Body of pancreas (tissue), 4 donors: ENCODE measurements at regions not wholly inside any gene's neighbourhood (a gene's known extent, or its start where the extent isn't known, plus 50 kb on each side); places are given as distances from the start of the nearest gene placed in this dataset.
"Not testable (repeated sequence)": the region's sequence is repeated elsewhere in the genome, so short reads cannot be mapped to it uniquely, and the experiment has no call there.

Source experiments
- ATAC-seq: fragments of 150-250 bp; one replicate; pipeline ENCODE4 v1.9.1; 2016
- DNase-seq, 4 donors: peaks; one replicate each; pipeline ENCODE4 v3.0.0-alpha.2; 2019
- H3K27ac ChIP-seq, 4 donors: fragments of 200-600 bp; sonication (generic); 1 replicate in 3 of 4; 2 replicates in 1 of 4; pipeline versions ENCODE4 v1.5.1 to v1.6.1; 2016 to 2019; ENCODE audit warnings: mild to moderate bottlenecking in 1 of 4, mixed read lengths in 1 of 4, moderate library complexity in 1 of 4
- H3K27me3 ChIP-seq, 2 donors: fragments of 200-600 bp; sonication (generic); one replicate each; pipeline ENCODE4 v1.6.0; 2016; ENCODE audit warnings: mild to moderate bottlenecking in 1 of 2
- H3K36me3 ChIP-seq, 2 donors: fragments of 200-600 bp; sonication (generic); replicated peaks in 1 of 2; 2 replicates each; pipeline ENCODE4 v1.5.1; 2016; ENCODE audit warnings: low read depth in 2 of 2; ENCODE audit not compliant: insufficient read depth in 1 of 2
- H3K4me1 ChIP-seq: fragments of 200-600 bp; sonication (generic); one replicate; pipeline ENCODE4 v1.6.0; 2016
- H3K4me3 ChIP-seq, 2 donors: fragments of 200-600 bp; sonication (generic); 1 replicate in 1 of 2; 2 replicates in 1 of 2; pipeline ENCODE4 v1.5.1; 2016 to 2019
- H3K9me3 ChIP-seq, 3 donors: fragments of 200-600 bp; sonication (generic); 1 replicate in 2 of 3; 2 replicates in 1 of 3; pipeline ENCODE4 v1.5.1; 2016
- POLR2A ChIP-seq, 3 donors: fragments of 450-650 bp; IDR thresholded peaks; one replicate each; pipeline ENCODE4 v1.6.1; 2016; ENCODE audit warnings: antibody characterized with exemption in 3 of 3, mild to moderate bottlenecking in 2 of 3
- WGBS, 2 donors: methylation state at CpG; one replicate each; pipeline ENCODE4 v1.1.5; 2017; 5-methylcytosine and 5-hydroxymethylcytosine counted together
- intact Hi-C: fragments of 100-400 bp; cut with DNase I; formaldehyde crosslinking; loops from one replicate; pipeline ENCODE4 v1.15.1; 2023
- TF ChIP-seq, protein P1 (sequence below), 7 experiments: fragments of 450-650 bp in 4 of 7; fragments of 200-600 bp in 3 of 7; sonication (generic) in 3 of 7; IDR thresholded peaks; one replicate each; pipeline ENCODE4 v1.5.1; 2016 to 2019; ENCODE audit warnings: antibody characterized with exemption in 7 of 7

DNA sequence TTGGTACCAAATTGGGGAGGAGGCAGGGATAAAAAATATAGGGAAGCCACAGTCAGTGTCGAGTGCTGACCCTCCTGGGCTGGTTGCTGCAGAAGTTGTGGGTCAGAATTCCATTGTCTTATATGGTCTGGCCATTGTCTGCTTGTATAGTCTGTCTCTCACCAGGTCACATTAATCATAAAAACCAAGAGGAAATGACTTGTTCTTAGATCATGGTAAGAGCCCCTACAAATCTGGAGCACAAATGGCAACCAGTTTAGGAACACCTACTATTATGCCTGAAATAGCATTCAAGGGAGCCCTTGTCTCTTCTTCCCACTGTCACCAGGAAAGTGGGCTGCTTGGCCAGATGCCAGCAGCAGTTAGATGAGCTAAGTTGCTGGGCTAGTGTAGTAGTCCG lies 119.7 kb upstream of the RMP24 start:
- Histone ChIP-seq H3K4me3 (no peak overlapping the region), H3K36me3 (no peaks in the 10 kb centered on the region), H3K27ac (no peak overlapping the region), H3K27me3 (no peaks in the 10 kb centered on the region), H3K9me3 (no peaks in the 10 kb centered on the region), H3K4me1 (no peaks in the 10 kb centered on the region)
- no peak for ATAC-seq
- no peak for DNase-seq
- no peak for TF ChIP-seq POLR2A (IDR thresholded peaks at IDR 0.05)
- TF ChIP-seq, protein P1, sequence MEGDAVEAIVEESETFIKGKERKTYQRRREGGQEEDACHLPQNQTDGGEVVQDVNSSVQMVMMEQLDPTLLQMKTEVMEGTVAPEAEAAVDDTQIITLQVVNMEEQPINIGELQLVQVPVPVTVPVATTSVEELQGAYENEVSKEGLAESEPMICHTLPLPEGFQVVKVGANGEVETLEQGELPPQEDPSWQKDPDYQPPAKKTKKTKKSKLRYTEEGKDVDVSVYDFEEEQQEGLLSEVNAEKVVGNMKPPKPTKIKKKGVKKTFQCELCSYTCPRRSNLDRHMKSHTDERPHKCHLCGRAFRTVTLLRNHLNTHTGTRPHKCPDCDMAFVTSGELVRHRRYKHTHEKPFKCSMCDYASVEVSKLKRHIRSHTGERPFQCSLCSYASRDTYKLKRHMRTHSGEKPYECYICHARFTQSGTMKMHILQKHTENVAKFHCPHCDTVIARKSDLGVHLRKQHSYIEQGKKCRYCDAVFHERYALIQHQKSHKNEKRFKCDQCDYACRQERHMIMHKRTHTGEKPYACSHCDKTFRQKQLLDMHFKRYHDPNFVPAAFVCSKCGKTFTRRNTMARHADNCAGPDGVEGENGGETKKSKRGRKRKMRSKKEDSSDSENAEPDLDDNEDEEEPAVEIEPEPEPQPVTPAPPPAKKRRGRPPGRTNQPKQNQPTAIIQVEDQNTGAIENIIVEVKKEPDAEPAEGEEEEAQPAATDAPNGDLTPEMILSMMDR (IDR thresholded peaks at IDR 0.05) = no peak
- 38 to 51% methylated on average over 2 of the region's 2 CpGs for WGBS, 2 donors
- intact Hi-C loops = no loop called here

DNA sequence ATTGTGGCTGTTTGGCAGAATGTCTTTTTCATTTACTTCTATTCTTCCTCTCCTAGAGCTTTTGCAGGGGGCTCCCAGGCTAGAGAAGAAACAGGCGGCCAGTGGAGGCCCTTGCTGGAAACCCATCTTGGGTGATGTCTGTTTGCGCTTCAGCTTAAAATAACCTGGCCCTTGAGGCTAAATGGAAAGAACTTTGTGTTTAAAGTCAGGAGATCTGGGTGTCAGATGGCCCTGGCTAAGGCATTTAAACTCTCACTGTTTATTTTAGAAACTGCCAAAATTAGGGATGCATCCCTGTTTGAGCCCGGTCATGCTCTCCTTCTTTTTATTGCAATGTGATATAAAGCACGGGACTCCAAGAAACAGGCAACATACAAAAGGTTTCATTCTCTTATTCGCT lies 118.4 kb upstream of the RMP24 start:
- Histone ChIP-seq H3K27me3 (no peaks in the 10 kb centered on the region), H3K4me3 (no peak overlapping the region), H3K36me3 (no peaks in the 10 kb centered on the region), H3K9me3 (no peaks in the 10 kb centered on the region), H3K4me1 (no peaks in the 10 kb centered on the region), H3K27ac (no peak overlapping the region)
- no peak for ATAC-seq
- intact Hi-C loops = no loop called here
- TF ChIP-seq POLR2A (IDR thresholded peaks at IDR 0.05) = no peak
- TF ChIP-seq, protein P1 (IDR thresholded peaks at IDR 0.05) = no peak
- no peak for DNase-seq
- 70 to 82% methylated on average over 5 of the region's 5 CpGs for WGBS, 2 donors

DNA sequence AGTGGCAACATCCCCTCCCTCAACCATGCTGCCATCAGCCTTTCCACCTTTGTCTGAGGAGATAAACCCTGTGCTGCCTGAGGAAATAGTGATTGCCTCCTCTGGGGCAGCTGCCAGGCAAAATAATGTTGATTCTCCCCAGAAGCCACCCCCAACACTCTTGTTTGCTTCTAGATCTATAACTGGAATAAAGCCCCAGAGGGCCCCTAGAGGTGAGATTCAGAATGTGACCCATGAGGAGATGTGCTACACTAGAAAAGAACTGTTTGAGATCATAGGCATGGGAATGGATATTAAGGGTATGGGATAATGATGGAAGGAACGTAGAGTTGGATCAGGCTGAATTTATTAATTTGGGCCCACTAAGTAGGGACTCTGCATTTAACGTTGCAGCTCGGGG lies 116.3 kb upstream of the RMP24 start:
- no peaks in the 10 kb centered on the region for H3K36me3 ChIP-seq
- 65 to 77% methylated on average over 3 of the region's 3 CpGs for WGBS, 2 donors
- ATAC-seq = no peak
- TF ChIP-seq, protein P1 (IDR thresholded peaks at IDR 0.05) = no peak
- TF ChIP-seq POLR2A (IDR thresholded peaks at IDR 0.05) = no peak
- DNase-seq = no peak
- H3K4me3 ChIP-seq = no peak overlapping the region
- no peaks in the 10 kb centered on the region for H3K27me3 ChIP-seq
- intact Hi-C loops = no loop called here
- no peaks in the 10 kb centered on the region for H3K9me3 ChIP-seq
- H3K4me1 ChIP-seq = no peaks in the 10 kb centered on the region
- H3K27ac ChIP-seq = no peak overlapping the region

DNA sequence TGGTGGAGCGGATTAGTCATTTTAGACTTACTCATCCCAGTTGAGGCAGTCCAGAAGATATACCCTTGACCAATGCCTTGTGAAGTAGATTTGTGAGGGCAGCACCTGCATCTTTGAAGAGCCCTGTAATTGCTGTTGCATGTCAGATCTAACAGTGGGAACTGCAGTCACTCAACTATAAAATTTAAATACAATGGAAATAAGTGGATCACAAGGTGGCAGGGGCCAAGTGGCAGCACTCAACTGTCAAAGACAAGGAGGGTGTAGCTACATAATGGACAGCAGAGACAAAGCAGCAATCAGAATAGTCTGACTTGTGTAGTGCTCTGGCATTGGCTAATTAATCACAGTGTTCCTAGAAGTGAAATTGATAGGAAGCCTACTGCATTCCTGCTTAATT lies 115.8 kb upstream of the RMP24 start:
- H3K4me3 ChIP-seq, intact Hi-C loops, H3K27ac ChIP-seq, H3K36me3 ChIP-seq, ATAC-seq, H3K27me3 ChIP-seq, DNase-seq, H3K9me3 ChIP-seq, H3K4me1 ChIP-seq: not testable (repeated sequence)
- 0 to 30% methylated on average over 1 of the region's 1 CpG for WGBS, 2 donors

DNA sequence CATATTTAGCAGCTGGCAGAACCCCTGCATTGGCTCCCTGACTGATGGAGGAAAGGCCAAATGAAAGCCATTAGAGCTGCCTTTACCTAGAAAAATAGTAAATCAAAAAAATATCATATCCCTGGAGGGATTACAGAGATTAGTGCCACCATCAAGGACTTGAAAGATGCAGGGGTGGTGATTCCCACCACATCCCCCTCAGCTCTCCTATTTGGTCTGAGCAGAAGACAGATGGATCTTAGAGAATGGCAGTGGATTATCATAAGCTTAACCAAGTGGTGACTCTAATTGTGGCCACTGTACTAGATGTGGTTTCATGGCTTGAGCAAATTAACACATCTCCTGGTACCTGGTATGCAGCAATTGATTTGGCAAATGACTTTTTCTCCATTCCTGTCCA lies 114.9 kb upstream of the RMP24 start:
- H3K36me3 ChIP-seq, DNase-seq, H3K27ac ChIP-seq, H3K27me3 ChIP-seq, H3K4me3 ChIP-seq, intact Hi-C loops, H3K4me1 ChIP-seq, ATAC-seq, H3K9me3 ChIP-seq: not testable (repeated sequence)

DNA sequence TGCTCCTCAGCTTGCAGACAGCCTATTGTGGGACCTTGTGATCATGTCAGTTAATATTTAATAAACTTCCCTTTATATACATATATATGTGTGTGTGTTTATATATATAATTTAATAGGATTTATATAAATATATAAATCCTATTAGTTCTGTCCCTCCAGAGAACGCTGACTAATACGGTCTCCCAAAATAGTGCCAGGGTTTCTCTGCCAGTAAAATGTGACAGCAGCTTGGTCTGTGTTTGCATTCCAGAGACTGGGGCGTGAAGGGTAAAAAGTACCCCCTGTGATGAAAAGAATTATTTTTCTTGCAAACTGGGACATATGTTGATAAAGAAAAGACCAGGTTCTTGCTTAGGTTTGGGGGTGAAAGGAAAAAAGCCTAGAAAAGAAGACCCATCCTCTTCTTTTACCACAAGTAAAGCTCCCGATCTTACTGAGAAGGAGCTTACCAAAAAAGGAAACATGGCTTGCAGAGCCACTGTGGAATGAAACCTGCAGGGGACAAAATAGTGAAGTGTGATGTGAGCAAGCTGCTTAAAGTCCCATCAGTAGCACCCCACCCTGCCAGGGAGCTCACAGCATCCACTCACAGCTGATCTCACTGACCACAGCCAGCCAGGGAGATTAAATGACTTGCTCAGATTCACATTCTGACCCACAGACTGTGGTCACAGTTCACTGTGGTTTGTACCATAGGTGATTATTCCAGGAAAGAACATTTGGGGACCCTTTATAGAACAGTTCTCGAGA lies 110.9 kb upstream of the RMP24 start:
- no peaks in the 10 kb centered on the region for H3K27me3 ChIP-seq
- ATAC-seq (no peak), DNase-seq (no peak)
- H3K4me3 ChIP-seq = no peak overlapping the region
- intact Hi-C loops = no loop called here
- 53 to 59% methylated on average over 5 of the region's 5 CpGs for WGBS, 2 donors
- H3K9me3 ChIP-seq = no peaks in the 10 kb centered on the region
- H3K36me3 ChIP-seq = no peaks in the 10 kb centered on the region
- TF ChIP-seq POLR2A (IDR thresholded peaks at IDR 0.05) = no peak
- TF ChIP-seq, protein P1 (IDR thresholded peaks at IDR 0.05) = no peak
- no peaks in the 10 kb centered on the region for H3K4me1 ChIP-seq
- no peak overlapping the region for H3K27ac ChIP-seq
